Heart left ventricle (tissue), 16 donors: ENCODE measurements at regions not wholly inside any gene's neighbourhood (a gene's known extent, or its start where the extent isn't known, plus 50 kb on each side); places are given as distances from the start of the nearest gene placed in this dataset.

ENCODE experiments used
- ATAC-seq, 4 donors: fragments of 200-7000 bp; cut with Tn5 transposase; one replicate each; pipeline ENCODE4 v1.9.1; 2020 to 2022; ENCODE audit warnings: moderate library complexity in 4 of 4, mild to moderate bottlenecking in 3 of 4, moderate number of reproducible peaks in 1 of 4
- DNase-seq, 5 donors: peaks; one replicate each; pipeline ENCODE4 v3.0.0-alpha.2; 2020
- H3K27ac ChIP-seq, 12 donors: fragments of 200-600 bp; sonication (generic) in 4 of 12; one replicate each; pipeline versions ENCODE4 v1.5.0 to v1.8.0; 2016 to 2022; ENCODE audit warnings: mild to moderate bottlenecking in 2 of 12
- H3K27me3 ChIP-seq, 9 donors: fragments of 200-600 bp; sonication (generic) in 2 of 9; one replicate each; pipeline versions ENCODE4 v1.5.1 to v1.8.0; 2016 to 2022; ENCODE audit warnings: mild to moderate bottlenecking in 3 of 9
- H3K36me3 ChIP-seq, 9 donors: fragments of 200-600 bp; sonication (generic) in 2 of 9; one replicate each; pipeline versions ENCODE4 v1.5.0 to v1.8.0; 2018 to 2022; ENCODE audit warnings: mild to moderate bottlenecking in 2 of 9
- H3K4me1 ChIP-seq, 12 donors: fragments of 200-600 bp; sonication (generic) in 4 of 12; one replicate each; pipeline versions ENCODE4 v1.5.0 to v1.8.0; 2016 to 2022; ENCODE audit warnings: mild to moderate bottlenecking in 3 of 12
- H3K4me3 ChIP-seq, 12 donors: fragments of 200-600 bp; sonication (generic) in 4 of 12; one replicate each; pipeline versions ENCODE4 v1.5.0 to v1.8.0; 2017 to 2022; ENCODE audit warnings: mild to moderate bottlenecking in 9 of 12, moderate library complexity in 4 of 12
- H3K9me3 ChIP-seq, 12 donors: fragments of 200-600 bp; sonication (generic) in 4 of 12; one replicate each; pipeline versions ENCODE4 v1.5.0 to v1.8.0; 2016 to 2022; ENCODE audit warnings: mild to moderate bottlenecking in 1 of 12
- POLR2A ChIP-seq, 2 donors: fragments of 450-650 bp; IDR thresholded peaks; one replicate each; pipeline ENCODE4 v1.6.1; 2017; ENCODE audit warnings: antibody characterized with exemption in 2 of 2, mild to moderate bottlenecking in 2 of 2, moderate library complexity in 2 of 2
- WGBS, 4 donors: extraction: QIAGEN DNeasy Blood & Tissue Kit in 2 of 4; methylation state at CpG; one replicate each; pipeline versions ENCODE4 v1.1.5 to v1.1.7; 2013 to 2018; 5-methylcytosine and 5-hydroxymethylcytosine counted together
- intact Hi-C, 10 donors: fragments of 100-400 bp; cut with DNase I; formaldehyde crosslinking; loops; one replicate each; pipeline versions ENCODE4 v1.11.1 to v1.14.2; 2022
- TF ChIP-seq, protein P1 (sequence below), 12 donors: fragments of 200-600 bp; sonication (generic) in 4 of 12; IDR thresholded peaks; one replicate each; pipeline versions ENCODE4 v1.5.0 to v1.8.0; 2018 to 2022; ENCODE audit warnings: antibody characterized with exemption in 12 of 12, mild to moderate bottlenecking in 5 of 12
- donor health status: ischemic (EF 13 %, LVEDD 7.1; RV severe dilation, severe dysfunction).
- donor health status: healthy with polysubstance abuse.
- donor health status: DM: no; HTN: yes; CAD: no.
- donor health status: DM: no; HTN: no; CAD: no.
- donor health status: ischemic (EF 25% LVEDD 6.9; RV normal size, moderate dysfunction).
- donor health status: ischemic (EF 25% LVEDD 5.7; RV mildly dilated, moderate dysfunction).
- donor health status: healthy.
- donor health status: DM: yes; HTN: yes; CAD: no.
- donor health status: ischemic (EF 35%, LVEDD 5.7; RV mildly dilated, moderate dysfunction).
- donor health status: nonischemic (EF 11% LVEDD 7.7; RV severe dilation, severe dysfunction).
- donor health status: DM: yes; HTN: yes; CAD: no.
- donor health status: PGD.
- donor health status: ischemic (EF 29% LVEDD 5.4; RV normal size, mild dysfunction).
- donor health status: nonischemic (EF 23%, LVEDD 6.1; RV moderate dilation, normal function).

- DNase-seq (no peak), ATAC-seq (no peak)
- WGBS, 4 donors = 80 to 85% (median 81%) methylated on average over 11 of the region's 11 CpGs
- intact Hi-C loops = no loop called here
- TF ChIP-seq POLR2A (IDR thresholded peaks at IDR 0.05) = no peak
- TF ChIP-seq, protein P1, sequence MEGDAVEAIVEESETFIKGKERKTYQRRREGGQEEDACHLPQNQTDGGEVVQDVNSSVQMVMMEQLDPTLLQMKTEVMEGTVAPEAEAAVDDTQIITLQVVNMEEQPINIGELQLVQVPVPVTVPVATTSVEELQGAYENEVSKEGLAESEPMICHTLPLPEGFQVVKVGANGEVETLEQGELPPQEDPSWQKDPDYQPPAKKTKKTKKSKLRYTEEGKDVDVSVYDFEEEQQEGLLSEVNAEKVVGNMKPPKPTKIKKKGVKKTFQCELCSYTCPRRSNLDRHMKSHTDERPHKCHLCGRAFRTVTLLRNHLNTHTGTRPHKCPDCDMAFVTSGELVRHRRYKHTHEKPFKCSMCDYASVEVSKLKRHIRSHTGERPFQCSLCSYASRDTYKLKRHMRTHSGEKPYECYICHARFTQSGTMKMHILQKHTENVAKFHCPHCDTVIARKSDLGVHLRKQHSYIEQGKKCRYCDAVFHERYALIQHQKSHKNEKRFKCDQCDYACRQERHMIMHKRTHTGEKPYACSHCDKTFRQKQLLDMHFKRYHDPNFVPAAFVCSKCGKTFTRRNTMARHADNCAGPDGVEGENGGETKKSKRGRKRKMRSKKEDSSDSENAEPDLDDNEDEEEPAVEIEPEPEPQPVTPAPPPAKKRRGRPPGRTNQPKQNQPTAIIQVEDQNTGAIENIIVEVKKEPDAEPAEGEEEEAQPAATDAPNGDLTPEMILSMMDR (IDR thresholded peaks at IDR 0.05) = no peak
- Histone ChIP-seq H3K27ac (no peak overlapping the region), H3K9me3 (no peaks in the 10 kb centered on the region), H3K4me3 (no peak overlapping the region), H3K4me1 (no peaks in the 10 kb centered on the region), H3K27me3 (no peaks in the 10 kb centered on the region), H3K36me3 (no peaks in the 10 kb centered on the region)
Observed at GRCh38 chr13:99693852-99694611, 192.8 kb downstream of the TM9SF2 start.

GRCh38 chr13:99693351-99693750 is 192.1 kb downstream of the TM9SF2 start:
- Histone ChIP-seq H3K27ac (no peak overlapping the region), H3K36me3 (no peaks in the 10 kb centered on the region), H3K4me1 (no peaks in the 10 kb centered on the region), H3K9me3 (no peaks in the 10 kb centered on the region), H3K27me3 (no peaks in the 10 kb centered on the region), H3K4me3 (no peak overlapping the region)
- intact Hi-C loops = no loop called here
- DNase-seq (no peak), ATAC-seq (no peak)
- 57 to 71% (median 63%) methylated on average over 3 of the region's 3 CpGs for WGBS, 4 donors
- TF ChIP-seq, protein P1 (IDR thresholded peaks at IDR 0.05) = no peak
- TF ChIP-seq POLR2A (IDR thresholded peaks at IDR 0.05) = no peak

DNA sequence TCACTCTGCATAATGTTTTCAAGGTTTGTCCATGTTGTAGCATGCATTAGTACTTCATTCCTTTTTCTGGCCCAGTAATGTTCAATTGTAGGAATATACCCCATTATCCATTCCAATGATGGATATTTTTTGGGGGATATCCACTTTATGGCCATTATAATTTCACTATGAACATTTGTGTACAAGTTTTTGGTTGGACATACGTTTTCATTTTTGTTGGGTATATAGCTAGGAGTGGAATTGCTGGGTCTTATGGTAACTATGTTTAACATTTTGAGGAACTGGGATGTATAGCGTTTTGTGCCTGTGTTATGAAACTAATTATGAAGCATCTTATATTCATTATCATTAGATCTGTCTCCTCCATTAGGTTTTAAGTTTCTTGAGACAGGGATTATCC is 191.6 kb downstream of the TM9SF2 start:
- Histone ChIP-seq H3K4me1 (peaks cover 0 to under 1% (median 0%) of the 10 kb centered on the region in 12 donors), H3K4me3 (no peak overlapping the region), H3K27me3 (no peaks in the 10 kb centered on the region), H3K9me3 (no peaks in the 10 kb centered on the region), H3K36me3 (no peaks in the 10 kb centered on the region), H3K27ac (no peak overlapping the region)
- no peak for ATAC-seq
- intact Hi-C loops = no loop called here
- TF ChIP-seq, protein P1 (IDR thresholded peaks at IDR 0.05) = no peak
- no peak for TF ChIP-seq POLR2A (IDR thresholded peaks at IDR 0.05)
- no peak for DNase-seq
- 94 to 96% (median 95%) methylated on average over 2 of the region's 2 CpGs for WGBS, 4 donors

DNA sequence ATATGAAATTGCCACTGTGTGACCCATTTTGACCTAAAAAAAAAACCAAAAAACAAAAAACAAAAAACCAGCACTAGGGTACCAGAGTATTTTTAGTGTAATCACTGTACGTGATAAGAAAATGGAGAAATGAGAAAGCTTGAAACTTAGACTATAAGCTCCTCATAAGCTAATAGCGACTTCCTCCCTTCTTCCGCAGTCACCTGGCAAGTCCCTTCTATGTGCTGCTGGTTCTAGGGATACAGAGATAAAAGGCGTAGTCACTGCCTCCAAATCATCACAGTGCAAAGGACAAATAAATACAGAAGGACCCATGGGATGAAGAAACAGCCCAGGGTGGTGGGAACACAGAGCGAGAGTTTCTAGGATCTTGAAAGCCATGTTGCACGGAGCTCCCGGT is 190.3 kb downstream of the TM9SF2 start:
- DNase-seq (no peak), ATAC-seq (no peak)
- intact Hi-C loops = no loop called here
- Histone ChIP-seq H3K9me3 (no peaks in the 10 kb centered on the region), H3K4me1 (peaks cover 0 to 14% (median 4%) of the 10 kb centered on the region in 12 donors), H3K27ac (no peak overlapping the region), H3K36me3 (no peaks in the 10 kb centered on the region), H3K27me3 (no peaks in the 10 kb centered on the region), H3K4me3 (no peak overlapping the region)
- TF ChIP-seq, protein P1 (IDR thresholded peaks at IDR 0.05) = no peak
- TF ChIP-seq POLR2A (IDR thresholded peaks at IDR 0.05) = no peak
- WGBS, 4 donors = 66 to 78% (median 76%) methylated on average over 7 of the region's 7 CpGs
